CD8-positive, alpha-beta memory T cell (primary cell): ENCODE measurements at regions not wholly inside any gene's neighbourhood (a gene's known extent, or its start where the extent isn't known, plus 50 kb on each side); places are given as distances from the start of the nearest gene placed in this dataset.

ENCODE experiments used
- CTCF ChIA-PET: fragments of 350-600 bp; sonication (Branson Sonifier 250); formaldehyde crosslinking; loops from one replicate; lab custom pipeline; 2021; ENCODE audit warnings: antibody characterized with exemption; lab: Charles Lee
- POLR2A ChIA-PET: fragments of 350-600 bp; sonication (Branson Sonifier 250); formaldehyde crosslinking; loops from one replicate; lab custom pipeline; 2021; ENCODE audit warnings: antibody characterized with exemption; lab: Charles Lee
- DNase-seq, 5 donors: peaks; one replicate each; pipeline versions ENCODE4 v3.0.0 to v3.0.0-alpha.2; 2020 to 2022; ENCODE audit warnings: mixed read lengths in 1 of 5
- H3K27ac ChIP-seq: one replicate; pipeline ENCODE4 v1.7.0; 2013; ENCODE audit warnings: low read depth, mild to moderate bottlenecking, low read length, moderate library complexity
- H3K27me3 ChIP-seq: 2 replicates; pipeline ENCODE4 v1.7.0; 2013; ENCODE audit warnings: low read length, mild to moderate bottlenecking; ENCODE audit not compliant: insufficient read depth, poor library complexity, severe bottlenecking
- H3K36me3 ChIP-seq: 2 replicates; pipeline ENCODE4 v1.7.0; 2013; ENCODE audit warnings: mild to moderate bottlenecking, low read length, moderate library complexity; ENCODE audit not compliant: insufficient read depth
- H3K4me1 ChIP-seq: 2 replicates; pipeline ENCODE4 v1.7.0; 2013; ENCODE audit warnings: mild to moderate bottlenecking, low read length, moderate library complexity; ENCODE audit not compliant: insufficient read depth
- H3K4me3 ChIP-seq: 2 replicates; pipeline ENCODE4 v1.7.0; 2013; ENCODE audit warnings: mild to moderate bottlenecking, low read length
- H3K9me3 ChIP-seq: 2 replicates; pipeline ENCODE4 v1.7.0; 2013; ENCODE audit warnings: mild to moderate bottlenecking, low read length
- H3K27ac Mint-ChIP-seq, 8 donors: one replicate each; pipeline ENCODE4 v1.8.0; 2020 to 2021; ENCODE audit warnings: mixed read lengths in 8 of 8, mild to moderate bottlenecking in 6 of 8, inconsistent platforms in 3 of 8, moderate library complexity in 3 of 8
- H3K27me3 Mint-ChIP-seq, 2 donors: one replicate each; pipeline ENCODE4 v1.8.0; 2020 to 2021; ENCODE audit warnings: mixed read lengths in 2 of 2, mild to moderate bottlenecking in 1 of 2, moderate library complexity in 1 of 2
- H3K36me3 Mint-ChIP-seq, 3 donors: one replicate each; pipeline ENCODE4 v1.8.0; 2020 to 2021; ENCODE audit warnings: mixed read lengths in 3 of 3, inconsistent platforms in 1 of 3, mild to moderate bottlenecking in 1 of 3
- H3K4me1 Mint-ChIP-seq, 3 donors: one replicate each; pipeline ENCODE4 v1.8.0; 2020 to 2021; ENCODE audit warnings: mixed read lengths in 3 of 3, inconsistent platforms in 1 of 3, mild to moderate bottlenecking in 1 of 3
- H3K4me3 Mint-ChIP-seq, 7 donors: one replicate each; pipeline ENCODE4 v1.8.0; 2020 to 2021; ENCODE audit warnings: mixed read lengths in 7 of 7, mild to moderate bottlenecking in 6 of 7, moderate library complexity in 4 of 7, inconsistent platforms in 2 of 7
- H3K9me3 Mint-ChIP-seq, 5 donors: one replicate each; pipeline ENCODE4 v1.8.0; 2020 to 2022; ENCODE audit warnings: mixed read lengths in 5 of 5, mild to moderate bottlenecking in 3 of 5, moderate library complexity in 2 of 5, inconsistent platforms in 1 of 5

DNA sequence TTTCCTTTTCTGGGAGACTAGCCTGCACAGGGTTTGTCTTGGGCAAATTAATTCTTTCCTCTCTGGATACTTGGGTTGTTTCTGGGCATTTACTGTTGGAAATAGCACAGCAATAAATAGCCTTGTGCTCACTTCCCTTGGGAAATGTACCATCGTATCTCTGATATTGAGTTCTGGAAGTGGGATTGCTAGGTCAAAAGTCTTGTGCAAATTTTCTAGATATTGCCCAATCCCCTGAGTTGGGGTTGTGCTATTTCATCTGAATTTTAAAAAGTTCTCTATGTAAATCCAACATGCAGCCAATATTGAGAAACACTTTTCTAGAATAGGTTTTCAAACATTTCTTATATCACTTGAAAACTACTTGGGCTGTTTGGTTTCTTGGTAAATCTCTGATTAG lies 64.0 kb upstream of the ELOVL5 start:
- Histone ChIP-seq H3K36me3 (no peaks in the 10 kb centered on the region), H3K4me3 (no peak overlapping the region), H3K4me1 (no peaks in the 10 kb centered on the region), H3K9me3 (no peaks in the 10 kb centered on the region), H3K27me3 (no peaks in the 10 kb centered on the region), H3K27ac (no peak overlapping the region)
- Mint-ChIP-seq H3K36me3 (no peaks in the 10 kb centered on the region), H3K9me3 (no peaks in the 10 kb centered on the region), H3K27ac (no peak overlapping the region), H3K4me3 (no peak overlapping the region), H3K27me3 (no peaks in the 10 kb centered on the region), H3K4me1 (peaks cover 0 to 5% (median 3%) of the 10 kb centered on the region in 3 donors)
- ChIA-PET CTCF (interaction anchor here (1.8 to 5.5 kb wide), 2 partner anchors 239 to 245 kb away, joined by 12 to 76 read pairs; no protein-coding TSS in a partner anchor), POLR2A (no interaction called here)
- DNase-seq, result no peak

DNA sequence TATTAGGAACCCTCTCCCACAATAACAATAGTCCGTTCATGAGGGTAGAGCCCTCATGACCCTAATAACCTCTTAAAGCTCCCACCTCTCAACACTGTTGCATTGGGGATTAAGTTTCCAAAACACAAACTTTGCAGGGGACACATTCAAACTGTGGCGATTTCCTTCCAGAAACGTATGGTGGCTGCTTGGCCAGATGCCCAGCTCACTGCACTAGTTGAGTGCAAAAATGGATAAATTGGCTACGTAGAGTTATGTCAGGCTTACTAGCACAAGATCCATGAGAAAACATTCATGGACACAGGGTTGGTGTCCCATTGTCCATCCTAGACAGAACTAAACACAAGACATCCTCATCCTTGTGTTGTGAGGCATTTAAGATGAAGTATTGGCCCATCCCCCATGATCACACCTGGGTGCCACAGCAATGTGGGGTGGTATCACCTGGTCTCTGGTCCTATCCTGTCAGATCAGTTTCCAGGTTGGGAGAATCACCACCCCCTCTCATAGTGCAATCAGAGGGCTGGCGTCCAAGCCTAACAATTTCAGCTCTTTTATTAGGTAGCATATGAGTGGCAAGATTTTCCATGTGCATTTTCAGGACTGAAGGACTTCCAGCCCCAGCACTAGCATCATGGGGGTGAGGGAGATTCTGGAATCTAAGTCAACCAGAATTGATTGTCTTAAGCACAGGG lies 63.4 kb upstream of the ELOVL5 start:
- no peak overlapping the region for H3K27ac ChIP-seq
- H3K4me1 ChIP-seq, result no peaks in the 10 kb centered on the region
- CTCF ChIA-PET, result interaction anchor here (1.3 to 5.5 kb wide), 12 partner anchors 11 to 244 kb away, joined by 3 to 76 read pairs (median 6); no protein-coding TSS in a partner anchor
- no peak overlapping the region for H3K27ac Mint-ChIP-seq
- H3K36me3 Mint-ChIP-seq, result no peaks in the 10 kb centered on the region
- no peaks in the 10 kb centered on the region for H3K9me3 Mint-ChIP-seq
- no peaks in the 10 kb centered on the region for H3K9me3 ChIP-seq
- H3K4me3 ChIP-seq, result no peak overlapping the region
- no peaks in the 10 kb centered on the region for H3K36me3 ChIP-seq
- H3K4me1 Mint-ChIP-seq, result peaks cover 0 to 5% (median 3%) of the 10 kb centered on the region in 3 donors
- DNase-seq, result no peak
- no peaks in the 10 kb centered on the region for H3K27me3 Mint-ChIP-seq
- POLR2A ChIA-PET, result no interaction called here
- H3K27me3 ChIP-seq, result no peaks in the 10 kb centered on the region
- H3K4me3 Mint-ChIP-seq, result no peak overlapping the region

DNA sequence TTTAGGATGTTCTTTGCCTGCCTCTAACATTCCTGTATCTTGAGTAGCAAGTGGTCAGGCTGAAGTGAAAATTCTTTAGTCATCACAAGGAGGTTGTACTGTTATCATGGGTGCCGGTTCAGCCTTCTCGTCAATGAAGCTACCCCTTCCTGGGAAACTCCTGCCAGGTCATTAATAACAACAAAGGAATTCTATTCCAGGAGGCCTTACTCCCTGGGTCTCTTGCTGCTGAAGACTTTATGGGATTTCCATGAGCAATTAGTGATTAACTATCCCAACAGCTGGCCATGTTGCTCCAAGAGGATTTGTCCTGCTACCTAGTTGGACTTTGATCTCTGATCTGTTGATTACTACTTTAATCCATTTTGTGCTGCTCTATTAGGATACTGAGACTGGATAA lies 62.7 kb upstream of the ELOVL5 start:
- Mint-ChIP-seq H3K27me3 (no peaks in the 10 kb centered on the region), H3K4me3 (no peak overlapping the region), H3K27ac (no peak overlapping the region), H3K4me1 (peaks cover 0 to 5% (median 3%) of the 10 kb centered on the region in 3 donors), H3K36me3 (no peaks in the 10 kb centered on the region), H3K9me3 (no peaks in the 10 kb centered on the region)
- ChIA-PET POLR2A (no interaction called here), CTCF (interaction anchor here (0.7 to 5.5 kb wide), 23 partner anchors 11 to 243 kb away, joined by 3 to 76 read pairs (median 5); no protein-coding TSS in a partner anchor)
- Histone ChIP-seq H3K4me3 (no peak overlapping the region), H3K4me1 (no peaks in the 10 kb centered on the region), H3K36me3 (no peaks in the 10 kb centered on the region), H3K9me3 (no peaks in the 10 kb centered on the region), H3K27ac (no peak overlapping the region), H3K27me3 (no peaks in the 10 kb centered on the region)
- no peak for DNase-seq

DNA sequence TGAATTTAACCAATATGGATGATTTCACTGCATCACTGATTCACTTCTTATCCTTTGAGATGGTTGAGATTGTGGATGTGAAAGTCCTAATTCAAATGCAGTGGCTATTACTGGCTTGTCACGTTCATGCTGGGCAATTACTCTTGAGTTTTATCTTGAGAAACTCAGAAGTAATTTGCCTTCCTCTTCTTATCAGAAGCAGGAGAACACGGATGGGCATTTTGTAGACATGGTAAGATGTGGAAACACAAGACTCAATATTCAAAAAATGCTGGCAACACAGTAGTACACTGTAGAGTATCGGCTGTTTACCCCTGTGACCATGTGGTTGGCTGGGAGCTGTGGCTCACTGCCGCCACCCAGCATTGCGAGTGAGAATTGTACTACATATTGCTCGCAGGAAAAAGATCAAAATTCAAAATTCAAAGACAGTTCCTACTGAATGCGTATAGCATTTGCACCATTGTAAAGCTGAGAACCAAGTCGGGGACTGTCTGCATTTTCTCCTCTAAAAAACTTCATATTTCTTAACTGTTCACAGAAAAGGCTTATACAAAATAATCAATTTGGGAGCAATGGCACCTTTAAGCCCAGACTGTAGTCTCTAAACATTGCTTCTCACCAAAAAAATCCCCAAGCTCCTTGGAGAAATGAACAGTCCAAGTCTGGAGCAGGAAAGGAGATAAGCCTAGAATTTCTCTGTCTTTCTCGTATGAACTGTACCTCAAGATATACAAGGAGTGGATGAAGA lies 61.9 kb upstream of the ELOVL5 start:
- Mint-ChIP-seq H3K27ac (no peak overlapping the region), H3K27me3 (no peaks in the 10 kb centered on the region), H3K4me1 (peaks cover 0 to 5% (median 3%) of the 10 kb centered on the region in 3 donors), H3K9me3 (no peaks in the 10 kb centered on the region), H3K36me3 (no peaks in the 10 kb centered on the region), H3K4me3 (no peak overlapping the region)
- Histone ChIP-seq H3K27me3 (no peaks in the 10 kb centered on the region), H3K9me3 (no peaks in the 10 kb centered on the region), H3K4me1 (no peaks in the 10 kb centered on the region), H3K4me3 (no peak overlapping the region), H3K36me3 (no peaks in the 10 kb centered on the region), H3K27ac (no peak overlapping the region)
- POLR2A ChIA-PET, result no interaction called here
- CTCF ChIA-PET, result interaction anchor here (0.7 to 5.5 kb wide), 29 partner anchors 11 to 243 kb away, joined by 3 to 76 read pairs (median 5); no protein-coding TSS in a partner anchor
- peak; percentile 24 to 74 (median 49) for DNase-seq

DNA sequence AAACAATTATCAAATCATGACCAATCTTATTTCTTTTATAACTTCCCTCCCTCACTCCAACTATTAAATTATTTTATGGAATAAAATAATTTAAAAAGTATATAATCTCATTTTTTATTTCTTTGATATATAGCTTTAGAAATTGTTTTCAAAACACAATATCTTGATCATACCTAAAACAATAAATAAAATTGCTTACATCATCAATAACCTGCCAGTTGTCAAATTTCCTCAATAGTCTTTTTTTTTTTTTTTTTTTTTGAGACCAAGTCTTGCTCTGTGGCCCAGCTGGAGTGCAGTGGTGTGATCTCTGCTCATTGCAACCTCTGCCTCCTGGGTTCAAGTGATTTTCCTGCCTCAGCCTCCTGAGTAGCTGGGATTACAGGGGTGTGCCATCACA lies 60.1 kb upstream of the ELOVL5 start:
- no peak overlapping the region for H3K4me3 ChIP-seq
- no peak overlapping the region for H3K27ac ChIP-seq
- H3K9me3 Mint-ChIP-seq, result no peaks in the 10 kb centered on the region
- no peaks in the 10 kb centered on the region for H3K27me3 ChIP-seq
- ChIA-PET CTCF (interaction anchor here (0.6 to 5.5 kb wide), 6 partner anchors 9 to 235 kb away, joined by 3 to 76 read pairs (median 4); partner anchors contain the start of gene ELOVL5), POLR2A (interaction anchor here (0.7 kb wide), 1 partner anchor 87 kb away, joined by 4 read pairs; no protein-coding TSS in a partner anchor)
- H3K36me3 Mint-ChIP-seq, result no peaks in the 10 kb centered on the region
- no peaks in the 10 kb centered on the region for H3K36me3 ChIP-seq
- peaks cover 0 to 5% (median 3%) of the 10 kb centered on the region in 3 donors for H3K4me1 Mint-ChIP-seq
- DNase-seq, result no peak
- H3K4me3 Mint-ChIP-seq, result no peak overlapping the region
- peaks cover 0 to 1% of the 10 kb centered on the region in 2 donors for H3K27me3 Mint-ChIP-seq
- H3K4me1 ChIP-seq, result no peaks in the 10 kb centered on the region
- H3K9me3 ChIP-seq, result no peaks in the 10 kb centered on the region
- no peak overlapping the region for H3K27ac Mint-ChIP-seq

DNA sequence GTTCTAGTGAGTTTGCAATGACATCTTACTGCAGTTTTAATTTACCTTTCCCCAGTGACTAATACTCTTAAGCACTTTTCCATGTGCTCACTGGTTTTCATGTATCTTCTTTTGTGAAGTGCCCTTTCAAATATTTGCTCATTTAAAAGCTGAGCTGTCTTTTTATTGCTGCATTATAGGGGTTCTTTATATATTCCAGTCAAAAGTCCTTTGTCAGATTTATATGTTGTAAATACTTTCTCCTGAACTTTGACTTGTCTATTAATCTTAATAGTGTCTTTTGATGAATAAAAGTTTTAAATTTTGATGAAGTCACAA lies 50.2 kb upstream of the ELOVL5 start:
- Mint-ChIP-seq H3K9me3 (peaks cover 0 to 1% (median 0%) of the 10 kb centered on the region in 5 donors), H3K27ac (no peak overlapping the region), H3K4me3 (no peak overlapping the region), H3K4me1 (no peaks in the 10 kb centered on the region), H3K27me3 (peaks cover 0 to 1% of the 10 kb centered on the region in 2 donors), H3K36me3 (peaks cover 0 to 5% (median 3%) of the 10 kb centered on the region in 3 donors)
- Histone ChIP-seq H3K4me3 (no peak overlapping the region), H3K27ac (no peak overlapping the region), H3K9me3 (no peaks in the 10 kb centered on the region), H3K27me3 (no peaks in the 10 kb centered on the region), H3K4me1 (no peaks in the 10 kb centered on the region), H3K36me3 (no peaks in the 10 kb centered on the region)
- CTCF ChIA-PET, result interaction anchor here (1.2 kb wide), 1 partner anchor 216 kb away, joined by 4 read pairs; no protein-coding TSS in a partner anchor
- DNase-seq, result no peak
- POLR2A ChIA-PET, result no interaction called here

DNA sequence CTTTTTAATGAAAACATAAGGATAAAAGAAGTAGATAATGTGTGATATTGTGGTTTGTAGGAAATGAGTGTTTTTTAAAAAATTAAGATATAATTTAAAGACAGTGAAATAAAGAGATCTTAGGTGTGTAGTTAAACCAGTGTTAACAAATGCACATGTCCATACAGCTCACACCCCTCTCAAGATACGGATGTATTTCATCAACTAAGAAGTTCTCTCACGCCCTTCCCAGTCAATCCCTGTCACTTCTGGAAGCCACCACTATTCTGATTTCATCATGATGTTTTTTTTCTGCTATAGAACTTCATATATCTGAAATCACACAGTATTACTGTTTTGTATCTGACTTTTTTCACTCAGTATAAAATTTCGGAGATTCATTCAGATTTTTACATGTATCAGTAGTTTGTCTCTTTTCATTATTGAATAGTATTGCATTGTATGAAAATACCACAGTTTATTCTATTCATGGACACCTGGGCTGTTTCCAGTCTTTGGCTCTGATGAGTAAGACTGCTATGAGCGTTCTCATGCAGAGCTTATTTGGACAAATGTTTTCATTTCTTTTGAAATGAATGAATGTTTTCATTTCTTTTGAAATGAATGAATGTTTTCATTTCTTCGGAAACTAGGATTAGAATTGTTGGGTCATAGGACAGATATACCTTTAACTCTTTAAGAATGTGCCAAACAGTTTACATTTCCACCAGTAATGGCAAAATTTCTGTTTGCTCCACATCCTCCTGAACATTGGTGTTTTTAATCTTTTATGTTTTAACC lies 49.7 kb upstream of the ELOVL5 start:
- no peak overlapping the region for H3K4me3 ChIP-seq
- Mint-ChIP-seq H3K27me3 (no peaks in the 10 kb centered on the region), H3K4me1 (no peaks in the 10 kb centered on the region), H3K4me3 (no peak overlapping the region), H3K9me3 (peaks cover 0 to 1% (median 0%) of the 10 kb centered on the region in 5 donors), H3K36me3 (peaks cover 0 to 5% (median 3%) of the 10 kb centered on the region in 3 donors), H3K27ac (no peak overlapping the region)
- DNase-seq, result no peak
- no peaks in the 10 kb centered on the region for H3K36me3 ChIP-seq
- CTCF ChIA-PET, result interaction anchor here (1.2 kb wide), 1 partner anchor 216 kb away, joined by 4 read pairs; no protein-coding TSS in a partner anchor
- no peaks in the 10 kb centered on the region for H3K9me3 ChIP-seq
- H3K27ac ChIP-seq, result no peak overlapping the region
- H3K4me1 ChIP-seq, result no peaks in the 10 kb centered on the region
- H3K27me3 ChIP-seq, result no peaks in the 10 kb centered on the region
- POLR2A ChIA-PET, result no interaction called here
